DMS79 treated with DMSO at 0.1 percent for 48 hours (cell line): ENCODE measurements at regions not wholly inside any gene's neighbourhood (a gene's known extent, or its start where the extent isn't known, plus 50 kb on each side); places are given as distances from the start of the nearest gene placed in this dataset.
"Not testable (repeated sequence)": the region's sequence is repeated elsewhere in the genome, so short reads cannot be mapped to it uniquely, and the experiment has no call there.

Source experiments
- DNase-seq: peaks from one replicate; lab custom pipeline; 2025; lab: John Stamatoyannopoulos, UW

- DNase-seq, result no peak
Measured at GRCh38 chr7:148472406-148472805, 118.2 kb upstream of the C7orf33 start.

DNA sequence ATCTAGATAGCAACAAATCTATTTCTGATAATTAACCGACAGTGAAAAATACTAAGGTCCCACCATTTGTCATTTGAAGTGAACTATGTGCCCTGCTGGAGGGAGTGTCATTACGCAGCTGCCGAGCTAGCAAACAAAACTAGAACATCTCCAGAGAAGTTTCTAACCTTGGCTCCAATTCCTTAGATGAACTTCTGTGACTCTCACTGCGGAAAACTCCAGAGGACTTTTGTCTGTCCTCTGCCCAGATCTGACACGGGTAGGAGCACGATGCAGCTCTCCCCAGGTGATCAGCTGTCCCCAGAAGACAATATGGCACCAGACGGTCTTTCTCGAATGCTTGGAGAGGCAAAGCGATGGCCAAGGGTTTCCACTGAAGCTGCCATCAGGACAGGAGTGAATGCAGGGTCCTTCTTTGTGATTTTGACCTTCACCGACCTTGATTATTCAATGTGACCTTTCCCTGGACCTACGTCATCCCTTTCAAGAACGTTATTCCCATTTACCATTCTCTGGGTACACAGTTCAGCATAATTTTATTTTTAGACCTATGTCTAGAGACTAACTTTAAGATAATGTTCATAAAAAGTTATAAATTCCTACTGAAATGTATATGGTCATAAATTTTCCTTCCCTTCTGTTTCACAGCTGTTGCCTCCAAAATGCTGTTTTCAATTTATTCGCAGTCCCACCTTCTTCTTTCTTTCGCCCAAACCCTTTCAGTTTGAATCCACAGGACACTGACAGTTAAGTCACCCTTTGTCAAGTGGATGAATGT lies 116.7 kb upstream of the C7orf33 start:
- DNase-seq, result no peak

DNA sequence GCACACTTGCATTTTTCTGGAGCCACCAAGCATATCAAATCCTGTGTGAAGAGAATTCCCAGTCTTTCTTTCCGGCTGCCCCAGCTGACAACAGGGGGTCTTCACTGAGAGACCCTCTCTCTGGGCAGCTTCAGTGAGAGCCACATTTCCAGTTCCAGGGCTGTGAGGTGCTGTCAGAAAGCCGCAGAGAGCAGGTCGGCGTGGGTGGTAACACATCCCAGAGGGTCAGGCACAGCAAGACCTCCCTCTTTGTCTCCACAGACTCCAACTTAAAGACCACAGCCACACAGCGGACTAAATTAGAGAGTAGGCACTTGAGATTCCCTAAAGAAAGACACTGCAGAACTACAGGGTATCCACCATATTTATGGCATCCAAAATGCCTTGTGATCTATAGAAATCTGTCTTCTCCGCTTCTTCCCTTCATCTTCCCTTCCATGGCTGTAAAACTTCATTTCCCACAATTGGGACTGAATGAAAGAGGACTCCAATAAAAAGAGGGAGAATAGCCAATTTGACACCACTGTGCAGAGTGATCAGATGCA lies 116.0 kb upstream of the C7orf33 start:
- DNase-seq, result no peak

DNA sequence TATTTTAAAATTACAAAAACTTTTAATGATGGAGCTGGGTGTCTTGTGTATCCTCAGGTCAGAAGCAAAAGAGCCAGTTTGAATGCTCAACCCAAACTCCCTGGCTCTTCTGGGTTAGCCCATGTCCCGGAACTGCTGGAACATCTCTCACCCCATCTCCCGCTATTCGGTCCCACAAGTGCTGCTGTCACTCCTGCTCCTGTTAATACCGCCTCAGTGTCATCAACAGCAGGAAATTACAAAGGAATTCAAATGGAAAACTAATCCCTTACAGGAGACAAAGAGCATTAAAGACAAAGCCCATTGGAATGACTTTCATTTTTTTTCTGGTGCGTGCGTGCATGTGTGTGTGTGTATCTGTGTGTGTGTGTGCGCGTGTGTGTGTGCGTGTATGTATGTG lies 112.0 kb upstream of the C7orf33 start:
- DNase-seq, result no peak

DNA sequence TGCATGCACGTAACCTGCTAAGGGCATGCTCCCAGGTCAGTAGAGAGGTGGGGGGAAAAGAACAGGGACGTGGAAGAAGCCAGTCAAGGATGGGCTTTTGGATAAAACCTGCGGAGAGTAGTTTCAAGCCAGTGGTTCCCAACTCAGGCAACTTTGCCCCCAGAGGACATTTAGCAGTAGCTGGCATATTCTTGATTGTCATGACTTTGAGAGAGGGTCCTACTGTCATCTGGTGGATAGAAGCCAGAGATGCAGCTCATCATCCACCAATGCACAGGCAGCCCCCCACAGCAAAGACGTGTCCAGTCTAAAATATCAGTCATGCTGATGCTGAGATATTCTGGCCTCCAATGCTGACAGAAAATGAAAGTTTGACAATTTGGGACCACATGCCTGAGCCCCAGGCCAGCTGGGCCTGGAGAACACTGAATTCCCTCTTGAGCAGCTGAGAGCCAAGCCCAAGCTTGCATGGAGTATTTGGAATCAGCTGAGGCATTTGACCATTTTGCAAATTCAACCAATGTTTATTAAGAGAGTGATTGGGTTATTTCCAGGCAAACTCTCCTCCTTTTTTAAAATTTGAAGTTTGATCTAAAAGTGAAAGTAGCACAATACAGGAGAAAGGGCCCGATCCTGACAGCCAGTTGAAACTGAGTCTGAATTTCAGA lies 110.0 kb upstream of the C7orf33 start:
- DNase-seq, result no peak

DNA sequence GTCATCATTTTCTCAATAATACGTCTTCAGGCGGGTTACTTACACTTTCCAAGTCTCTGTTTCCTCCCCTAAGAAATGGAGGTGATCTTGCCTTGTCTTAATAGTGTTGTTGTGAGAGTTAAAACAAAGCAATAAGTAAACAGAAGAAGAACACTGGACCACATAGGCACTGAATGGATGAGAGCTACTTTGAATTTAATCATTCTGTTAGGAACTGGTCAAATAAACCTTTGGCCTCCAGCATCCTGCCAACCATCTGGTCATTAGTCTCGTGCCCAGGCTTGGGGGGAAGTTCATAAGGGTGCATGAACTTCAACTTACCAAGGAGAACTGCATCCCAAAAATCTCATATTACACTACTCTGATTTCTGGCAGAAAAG lies 109.4 kb upstream of the C7orf33 start:
- no peak for DNase-seq

GRCh38 chr7:148481971-148482626 lies 108.5 kb upstream of the C7orf33 start:
- no peak for DNase-seq

GRCh38 chr7:148483515-148484308 lies 106.9 kb upstream of the C7orf33 start:
- no peak for DNase-seq

DNA sequence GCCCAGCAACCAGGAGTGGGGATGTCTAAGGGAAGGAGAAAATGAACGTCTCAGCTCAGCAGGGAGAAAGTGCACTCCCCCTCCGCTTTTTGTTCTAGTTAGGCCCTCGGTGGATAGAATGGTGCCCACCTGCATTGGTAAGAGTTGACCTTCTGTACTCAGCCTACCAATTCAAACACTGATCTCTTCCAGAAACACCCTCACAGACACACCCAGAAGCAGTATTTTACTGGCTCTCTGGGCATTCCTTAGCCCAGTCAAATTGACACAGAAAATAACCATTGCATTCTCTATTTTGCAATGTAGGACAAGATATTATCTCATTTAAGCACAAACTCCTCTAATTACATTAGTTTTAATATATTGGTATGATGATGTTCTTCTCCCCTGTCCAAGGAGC lies 106.1 kb upstream of the C7orf33 start:
- no peak for DNase-seq

GRCh38 chr7:148485618-148486017 lies 104.9 kb upstream of the C7orf33 start:
- peak; percentile 9 for DNase-seq

DNA sequence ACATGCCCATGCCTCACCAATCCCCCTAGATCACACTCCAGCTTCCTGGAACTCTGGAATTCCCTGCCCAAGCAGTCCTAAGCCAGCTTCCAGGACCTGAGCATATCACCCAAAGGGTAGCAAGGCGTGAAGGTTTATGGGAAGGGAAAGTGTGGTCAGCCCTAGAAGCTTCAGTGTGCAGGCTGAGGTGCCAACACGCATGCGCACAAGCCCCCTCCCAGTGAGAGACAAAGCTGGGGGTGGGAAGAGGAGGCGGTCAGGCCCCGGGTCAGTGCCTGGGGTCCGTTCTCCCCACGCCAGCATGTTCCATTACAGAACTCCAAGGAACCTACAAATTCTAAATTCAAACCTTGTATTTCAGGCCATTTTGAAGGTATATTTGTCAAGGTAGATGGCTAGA lies 103.6 kb upstream of the C7orf33 start:
- no peak for DNase-seq

DNA sequence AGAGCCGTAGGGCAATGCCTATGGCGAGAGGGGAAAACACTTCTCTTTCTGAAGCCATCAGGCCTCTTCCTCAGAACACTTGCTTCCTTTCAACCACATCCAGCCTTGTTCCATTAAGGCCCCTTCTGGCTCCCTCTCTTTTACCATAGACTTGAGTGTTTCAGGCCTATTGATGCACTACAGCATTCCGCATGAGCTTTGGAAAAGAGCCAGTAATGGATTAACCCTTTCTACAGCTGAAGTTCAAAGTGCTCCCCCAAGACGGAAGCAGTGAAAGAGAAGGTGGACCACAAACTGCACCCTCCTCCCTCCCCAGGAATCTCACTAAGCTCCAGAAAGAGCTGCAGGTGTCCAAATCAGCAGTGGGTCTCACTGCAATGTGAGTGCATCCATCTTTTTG lies 102.7 kb upstream of the C7orf33 start:
- DNase-seq, result peak; percentile 57

DNA sequence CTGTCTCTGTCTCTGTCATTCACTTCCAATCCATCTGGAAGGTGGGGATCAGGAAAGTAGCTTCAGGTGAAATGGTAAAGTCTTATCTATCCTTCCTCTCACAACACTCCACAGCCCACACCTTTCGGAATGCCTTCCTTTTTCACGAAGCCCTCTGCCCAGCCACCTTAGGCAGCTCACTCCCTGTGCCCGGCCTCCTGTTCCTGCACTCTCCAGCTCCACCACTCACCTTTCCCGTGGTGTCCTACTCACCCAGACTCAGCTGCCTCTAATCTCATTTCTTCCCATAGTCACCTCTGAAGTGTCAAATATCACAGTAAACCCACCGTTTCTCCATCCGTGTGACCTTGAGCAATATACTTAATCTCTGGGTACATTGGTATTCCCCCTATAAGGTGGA lies 100.9 kb upstream of the C7orf33 start:
- DNase-seq, result no peak

DNA sequence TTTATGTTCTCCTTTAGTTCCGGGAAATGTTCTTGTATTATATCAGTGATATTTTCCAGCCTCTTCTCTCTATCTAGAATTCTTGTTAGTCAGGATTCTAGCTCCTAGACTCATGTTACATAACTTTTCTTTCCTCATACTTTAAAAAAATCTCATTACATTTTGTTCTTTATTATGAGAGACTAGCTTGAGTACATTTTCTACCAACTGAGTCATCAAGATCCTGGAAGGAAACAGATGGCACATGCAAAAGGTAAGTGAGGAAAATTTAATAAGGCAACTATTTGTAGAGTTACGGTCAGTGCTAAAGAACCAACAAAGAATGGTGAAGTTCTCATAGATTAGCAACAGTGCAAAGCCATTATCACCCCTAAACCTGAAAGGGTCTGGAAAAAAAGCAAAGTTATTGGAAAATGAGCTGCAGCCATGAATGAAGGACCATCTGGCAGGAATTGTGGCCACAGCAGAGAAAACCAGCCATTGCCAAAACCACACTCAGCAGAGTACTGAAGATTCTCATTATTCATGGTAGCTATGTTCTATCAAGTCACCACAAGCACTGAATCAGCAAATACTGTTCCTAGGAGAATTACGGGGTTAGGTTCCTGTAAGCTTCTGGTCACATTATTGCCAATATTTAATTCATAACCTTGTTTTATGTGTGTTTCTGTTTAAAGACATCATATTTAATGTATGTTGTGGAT lies 98.3 kb upstream of the C7orf33 start:
- DNase-seq, result no peak

DNA sequence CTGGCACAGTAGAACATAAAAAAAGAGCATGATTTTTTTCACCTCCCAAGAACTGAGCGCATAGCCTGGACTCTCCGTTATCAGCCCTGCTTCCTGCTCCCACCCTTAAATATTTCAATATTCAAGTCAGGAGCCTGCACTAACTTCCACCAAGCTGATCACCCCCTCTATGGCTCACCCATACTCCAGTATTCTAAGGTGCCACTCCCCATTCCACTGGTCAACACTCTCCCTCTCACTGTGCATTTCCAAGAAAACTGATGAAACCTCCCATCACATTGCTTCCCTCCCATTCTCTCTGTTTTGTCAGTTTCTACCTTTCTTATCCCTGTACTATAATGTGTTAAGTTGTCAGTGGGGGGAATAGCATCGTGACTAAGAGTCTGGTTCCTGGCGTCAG lies 95.0 kb upstream of the C7orf33 start:
- no peak for DNase-seq

- no peak for DNase-seq
Measured at GRCh38 chr7:148500978-148501377, 89.6 kb upstream of the C7orf33 start.

DNA sequence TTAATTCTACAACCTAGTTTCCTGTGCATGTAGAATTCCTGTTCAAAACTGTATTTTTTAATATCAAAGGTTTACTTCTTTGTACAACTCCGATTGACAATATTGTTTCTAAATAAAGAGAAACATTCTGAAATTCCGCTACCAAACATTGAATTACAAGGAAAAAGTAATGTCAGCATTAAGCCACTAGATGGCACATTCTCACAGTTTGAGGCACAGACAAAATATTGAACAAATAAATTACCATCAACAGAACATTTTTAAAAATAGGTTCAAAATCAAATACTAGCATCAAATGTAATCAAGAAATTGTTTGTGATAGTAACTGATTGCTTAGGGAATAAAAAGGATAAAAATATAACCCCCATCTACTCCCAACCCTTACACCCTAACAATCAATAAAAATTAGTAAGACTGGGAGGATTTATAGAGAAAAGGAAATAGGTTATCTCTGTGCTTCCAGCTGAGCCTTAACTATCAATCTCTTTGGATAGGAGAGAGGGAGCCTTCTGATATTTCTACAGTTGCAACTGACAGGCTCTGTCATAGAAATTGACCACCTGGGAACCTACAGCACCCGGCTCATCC lies 86.6 kb upstream of the C7orf33 start:
- DNase-seq, result peak; percentile 19

- DNase-seq, result no peak
Measured at GRCh38 chr7:148505645-148506375, 84.8 kb upstream of the C7orf33 start.

- DNase-seq, result not testable (repeated sequence)
Measured at GRCh38 chr7:148507064-148507573, 83.4 kb upstream of the C7orf33 start.

DNA sequence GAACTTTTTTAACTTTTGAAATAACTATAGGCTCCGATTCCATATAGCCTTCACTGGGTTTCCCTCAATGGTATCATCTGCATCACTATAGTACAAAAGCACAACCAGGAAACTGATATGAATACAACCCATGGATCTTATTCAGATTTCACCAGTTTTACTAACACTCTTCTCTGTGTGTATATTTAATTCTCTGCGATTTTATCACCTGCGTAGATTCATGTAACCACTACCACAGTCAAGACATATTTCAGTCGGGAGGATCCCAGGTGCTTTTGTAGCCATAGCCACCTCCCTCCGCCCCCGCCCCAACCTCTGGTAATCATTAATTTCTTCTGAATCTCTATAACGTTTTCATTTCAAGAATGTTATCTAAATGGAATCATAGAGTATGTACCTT lies 82.8 kb upstream of the C7orf33 start:
- DNase-seq, result no peak
